ENCODE measurements at regions not wholly inside any gene's neighbourhood (a gene's known extent, or its start where the extent isn't known, plus 50 kb on each side); places are given as distances from the start of the nearest gene placed in this dataset.
"Not testable (repeated sequence)": the region's sequence is repeated elsewhere in the genome, so short reads cannot be mapped to it uniquely, and the experiment has no call there.

DNA sequence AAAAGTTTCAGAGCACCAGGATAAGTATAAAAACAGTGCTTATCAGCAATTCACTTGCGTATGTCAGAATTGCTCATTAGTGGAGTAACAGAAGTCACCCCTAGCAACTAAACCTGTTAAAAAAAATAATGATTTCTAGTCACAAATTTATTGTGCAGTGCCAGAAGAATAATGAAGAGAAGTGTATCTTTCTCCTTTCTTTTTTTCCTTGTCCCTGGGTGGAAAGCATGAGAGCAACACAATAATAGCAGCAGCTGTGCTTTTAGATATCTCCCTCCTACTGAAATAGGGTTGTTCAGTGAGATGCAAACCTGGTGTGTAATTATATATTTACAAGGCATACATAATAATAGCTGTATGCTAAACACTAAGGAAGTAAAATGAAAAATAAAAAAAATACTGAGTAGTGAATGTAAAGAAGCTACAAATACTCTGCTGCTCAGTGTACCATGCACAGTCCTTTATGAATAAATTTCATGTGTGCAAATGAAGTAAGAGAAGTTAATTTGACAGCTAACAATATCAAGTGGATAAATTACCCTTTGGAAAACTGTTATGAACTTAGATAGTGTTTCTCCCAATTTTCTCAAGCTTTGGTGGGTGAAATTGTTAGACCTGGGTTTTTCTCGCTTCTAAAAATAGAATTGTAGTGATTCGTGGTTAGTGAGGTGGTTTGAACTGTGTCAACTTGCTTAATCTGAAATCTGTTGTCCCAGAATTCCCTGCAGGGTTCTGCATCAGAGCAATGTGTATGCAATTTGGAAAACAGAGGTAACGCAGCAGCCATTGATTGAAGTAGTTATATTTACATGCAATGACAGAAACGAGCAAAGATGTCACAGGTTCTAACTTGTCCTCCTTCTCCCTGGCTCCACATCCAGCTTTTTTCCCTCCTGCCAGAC is 125.7 kb upstream of the NDST3 start:
- no peaks in the 10 kb centered on the region for H3K4me1 ChIP-seq (ENCODE audit: control insufficient read depth in 1 of 2, insufficient read depth in 2 of 2, low read length in 2 of 2)
- DNase-seq (no peak), ATAC-seq (ENCODE audit: low FRiP score) (no peak)
- H3K36me3 ChIP-seq (ENCODE audit: control insufficient read depth in 1 of 2, insufficient read depth in 2 of 2, low read length in 1 of 2) = no peaks in the 10 kb centered on the region
- no peaks in the 10 kb centered on the region for H3K9me3 ChIP-seq (ENCODE audit: control insufficient read depth, low read length)
- no peaks in the 10 kb centered on the region for H3K27me3 ChIP-seq (ENCODE audit: control insufficient read depth in 1 of 2, insufficient read depth in 2 of 2, low read length in 1 of 2)
- WGBS, 2 donors = 30 to 41% methylated on average over 5 of the region's 5 CpGs
- intact Hi-C loops (cut with DNase I) = no loop called here
- no peak overlapping the region for H3K4me3 ChIP-seq (ENCODE audit: low read length in 2 of 2)
- H3K27ac ChIP-seq (ENCODE audit: low read depth in 1 of 2, low read length in 2 of 2) = no peak overlapping the region

DNA sequence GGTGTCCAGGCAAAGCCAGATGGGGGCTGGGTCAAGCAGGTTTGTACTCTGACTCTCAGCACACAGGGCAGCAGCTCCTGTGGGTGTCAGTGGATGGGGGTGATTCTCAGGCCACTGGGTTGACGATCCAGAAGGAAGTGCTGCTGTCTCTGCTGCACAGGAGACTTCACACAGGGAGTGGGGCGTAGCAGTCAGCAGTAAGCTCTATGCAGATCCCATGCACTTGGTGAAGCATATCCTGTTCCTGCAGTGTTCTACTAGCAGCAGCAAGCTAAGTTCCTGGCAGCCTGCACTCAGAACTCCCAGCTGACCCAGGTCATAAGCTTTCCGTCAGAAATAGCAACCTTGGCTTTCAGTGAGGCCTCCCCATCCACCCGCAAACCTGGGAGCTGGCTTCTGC is 117.6 kb upstream of the NDST3 start:
- no peak overlapping the region for H3K27ac ChIP-seq (ENCODE audit: low read depth in 1 of 2, low read length in 2 of 2)
- no peaks in the 10 kb centered on the region for H3K9me3 ChIP-seq (ENCODE audit: control insufficient read depth, low read length)

GRCh38 chr4:117922311-117922710 is 112.0 kb upstream of the NDST3 start:
- intact Hi-C loops (cut with DNase I); H3K36me3 ChIP-seq (ENCODE audit: control insufficient read depth in 1 of 2, insufficient read depth in 2 of 2, low read length in 1 of 2); H3K9me3 ChIP-seq (ENCODE audit: control insufficient read depth, low read length); H3K4me1 ChIP-seq (ENCODE audit: control insufficient read depth in 1 of 2, insufficient read depth in 2 of 2, low read length in 2 of 2); H3K4me3 ChIP-seq (ENCODE audit: low read length in 2 of 2); H3K27ac ChIP-seq (ENCODE audit: low read depth in 1 of 2, low read length in 2 of 2); DNase-seq; H3K27me3 ChIP-seq (ENCODE audit: control insufficient read depth in 1 of 2, insufficient read depth in 2 of 2, low read length in 1 of 2); ATAC-seq (ENCODE audit: low FRiP score): not testable (repeated sequence)
- WGBS, 2 donors = 68 to 71% methylated on average over 7 to 9 of the region's 9 CpGs

More for the DNA sequence above, 117.6 kb upstream of the NDST3 start:
- Histone ChIP-seq H3K36me3 (ENCODE audit: control insufficient read depth in 1 of 2, insufficient read depth in 2 of 2, low read length in 1 of 2) (no peaks in the 10 kb centered on the region), H3K27me3 (ENCODE audit: control insufficient read depth in 1 of 2, insufficient read depth in 2 of 2, low read length in 1 of 2) (no peaks in the 10 kb centered on the region), H3K4me3 (ENCODE audit: low read length in 2 of 2) (no peak overlapping the region), H3K4me1 (ENCODE audit: control insufficient read depth in 1 of 2, insufficient read depth in 2 of 2, low read length in 2 of 2) (no peaks in the 10 kb centered on the region)
- ATAC-seq (ENCODE audit: low FRiP score) (no peak), DNase-seq (no peak)
- intact Hi-C loops (cut with DNase I) = no loop called here
- WGBS, 2 donors = 75 to 78% methylated on average over 4 of the region's 4 CpGs

DNA sequence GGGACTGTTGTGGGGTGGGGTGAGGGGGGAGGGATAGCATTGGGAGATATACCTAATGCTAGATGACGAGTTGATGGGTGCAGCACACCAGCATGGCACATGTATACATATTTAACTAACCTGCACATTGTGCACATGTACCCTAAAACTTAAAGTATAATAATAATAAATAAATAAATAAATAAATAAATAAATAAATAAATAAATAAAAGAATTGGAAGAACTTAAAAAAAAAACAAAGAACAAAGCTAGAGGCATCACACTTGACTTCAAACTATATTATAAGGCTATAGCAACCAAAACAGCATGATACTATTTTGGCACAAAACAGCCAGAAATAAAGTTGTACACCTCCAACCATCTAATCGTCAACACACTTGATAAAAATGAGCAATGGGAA is 106.5 kb upstream of the NDST3 start:
- H3K9me3 ChIP-seq (ENCODE audit: control insufficient read depth, low read length); H3K4me3 ChIP-seq (ENCODE audit: low read length in 2 of 2); DNase-seq; H3K27me3 ChIP-seq (ENCODE audit: control insufficient read depth in 1 of 2, insufficient read depth in 2 of 2, low read length in 1 of 2); H3K36me3 ChIP-seq (ENCODE audit: control insufficient read depth in 1 of 2, insufficient read depth in 2 of 2, low read length in 1 of 2); H3K27ac ChIP-seq (ENCODE audit: low read depth in 1 of 2, low read length in 2 of 2); intact Hi-C loops (cut with DNase I); ATAC-seq (ENCODE audit: low FRiP score); H3K4me1 ChIP-seq (ENCODE audit: control insufficient read depth in 1 of 2, insufficient read depth in 2 of 2, low read length in 2 of 2): not testable (repeated sequence)
- 83 to 95% methylated on average over 2 of the region's 2 CpGs for WGBS, 2 donors

DNA sequence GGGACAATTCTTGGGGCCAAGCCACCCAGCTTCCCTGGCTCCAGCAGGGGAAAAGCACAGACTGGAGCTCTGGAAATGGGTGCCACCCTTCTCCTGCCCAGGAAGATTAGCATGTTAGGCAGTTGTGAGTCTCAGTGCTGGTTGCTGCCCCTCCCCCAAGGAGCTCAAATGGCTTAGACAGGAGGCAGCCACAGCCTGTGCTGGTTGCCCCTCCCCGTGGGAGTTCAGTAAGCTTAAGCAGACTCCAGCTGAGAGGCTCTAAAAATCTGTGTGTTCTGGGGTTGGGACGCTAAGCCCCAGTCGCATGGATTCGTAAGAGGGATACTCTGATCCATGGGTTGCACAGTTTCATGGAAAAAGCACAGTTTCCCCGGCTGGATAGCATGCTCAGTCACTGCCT is 92.7 kb upstream of the NDST3 start:
- WGBS, 2 donors = 51 to 63% methylated on average over 5 of the region's 5 CpGs
- Histone ChIP-seq H3K9me3 (ENCODE audit: control insufficient read depth, low read length) (peaks cover 2% of the 10 kb centered on the region), H3K27me3 (ENCODE audit: control insufficient read depth in 1 of 2, insufficient read depth in 2 of 2, low read length in 1 of 2) (no peaks in the 10 kb centered on the region), H3K36me3 (ENCODE audit: control insufficient read depth in 1 of 2, insufficient read depth in 2 of 2, low read length in 1 of 2) (no peaks in the 10 kb centered on the region), H3K4me1 (ENCODE audit: control insufficient read depth in 1 of 2, insufficient read depth in 2 of 2, low read length in 2 of 2) (no peaks in the 10 kb centered on the region), H3K27ac (ENCODE audit: low read depth in 1 of 2, low read length in 2 of 2) (no peak overlapping the region), H3K4me3 (ENCODE audit: low read length in 2 of 2) (no peak overlapping the region)
- intact Hi-C loops (cut with DNase I) = no loop called here
- DNase-seq = no peak
- ATAC-seq (ENCODE audit: low FRiP score) = no peak

DNA sequence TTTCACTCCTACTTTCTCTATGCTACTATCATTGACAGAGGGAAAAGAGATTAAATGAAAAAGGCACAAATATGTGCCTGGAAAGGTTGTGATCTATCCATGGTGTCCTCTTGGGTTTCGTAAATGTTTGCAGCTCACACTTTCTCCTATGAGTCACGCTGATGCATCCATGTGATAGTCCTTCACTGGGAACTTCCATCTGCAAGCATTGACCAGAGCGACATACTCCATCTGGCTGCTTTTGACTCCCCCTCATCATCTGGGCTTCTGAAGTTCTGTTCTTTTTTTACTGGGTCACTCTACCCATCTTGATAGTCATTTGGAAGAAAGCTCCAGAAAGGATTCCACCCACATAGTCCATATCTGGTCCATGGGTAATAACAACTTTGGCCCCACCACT is 84.7 kb upstream of the NDST3 start:
- no peak overlapping the region for H3K4me3 ChIP-seq (ENCODE audit: low read length in 2 of 2)
- intact Hi-C loops (cut with DNase I) = no loop called here
- no peaks in the 10 kb centered on the region for H3K27me3 ChIP-seq (ENCODE audit: control insufficient read depth in 1 of 2, insufficient read depth in 2 of 2, low read length in 1 of 2)
- WGBS, 2 donors = 57 to 58% methylated on average over 3 of the region's 3 CpGs
- DNase-seq (no peak), ATAC-seq (ENCODE audit: low FRiP score) (no peak)
- H3K36me3 ChIP-seq (ENCODE audit: control insufficient read depth in 1 of 2, insufficient read depth in 2 of 2, low read length in 1 of 2) = no peaks in the 10 kb centered on the region
- no peaks in the 10 kb centered on the region for H3K4me1 ChIP-seq (ENCODE audit: control insufficient read depth in 1 of 2, insufficient read depth in 2 of 2, low read length in 2 of 2)
- no peak overlapping the region for H3K27ac ChIP-seq (ENCODE audit: low read depth in 1 of 2, low read length in 2 of 2)
- no peaks in the 10 kb centered on the region for H3K9me3 ChIP-seq (ENCODE audit: control insufficient read depth, low read length)

DNA sequence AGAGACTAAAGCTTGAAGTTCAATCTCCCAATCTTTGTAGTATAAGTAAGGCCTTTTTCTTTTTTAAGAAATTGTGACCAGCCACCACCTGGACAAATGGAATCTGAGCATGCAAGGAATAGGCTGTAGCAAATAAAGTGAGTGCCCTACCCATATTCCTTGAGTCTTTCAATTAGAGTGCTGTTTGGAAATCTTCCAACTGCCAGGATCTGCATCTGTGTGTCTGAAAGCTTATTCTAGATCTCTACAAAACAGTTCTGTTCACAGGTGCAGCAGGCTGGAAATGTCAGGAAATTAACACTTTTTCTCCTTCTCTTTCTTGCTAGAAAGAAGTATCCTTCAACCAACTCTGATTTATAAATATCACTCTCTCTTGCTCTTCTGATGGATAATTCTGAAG is 76.7 kb upstream of the NDST3 start:
- Histone ChIP-seq H3K27ac (ENCODE audit: low read depth in 1 of 2, low read length in 2 of 2) (no peak overlapping the region), H3K9me3 (ENCODE audit: control insufficient read depth, low read length) (no peaks in the 10 kb centered on the region), H3K36me3 (ENCODE audit: control insufficient read depth in 1 of 2, insufficient read depth in 2 of 2, low read length in 1 of 2) (no peaks in the 10 kb centered on the region), H3K27me3 (ENCODE audit: control insufficient read depth in 1 of 2, insufficient read depth in 2 of 2, low read length in 1 of 2) (no peaks in the 10 kb centered on the region), H3K4me1 (ENCODE audit: control insufficient read depth in 1 of 2, insufficient read depth in 2 of 2, low read length in 2 of 2) (no peaks in the 10 kb centered on the region), H3K4me3 (ENCODE audit: low read length in 2 of 2) (no peak overlapping the region)
- intact Hi-C loops (cut with DNase I) = no loop called here
- ATAC-seq (ENCODE audit: low FRiP score) = no peak
- no peak for DNase-seq

DNA sequence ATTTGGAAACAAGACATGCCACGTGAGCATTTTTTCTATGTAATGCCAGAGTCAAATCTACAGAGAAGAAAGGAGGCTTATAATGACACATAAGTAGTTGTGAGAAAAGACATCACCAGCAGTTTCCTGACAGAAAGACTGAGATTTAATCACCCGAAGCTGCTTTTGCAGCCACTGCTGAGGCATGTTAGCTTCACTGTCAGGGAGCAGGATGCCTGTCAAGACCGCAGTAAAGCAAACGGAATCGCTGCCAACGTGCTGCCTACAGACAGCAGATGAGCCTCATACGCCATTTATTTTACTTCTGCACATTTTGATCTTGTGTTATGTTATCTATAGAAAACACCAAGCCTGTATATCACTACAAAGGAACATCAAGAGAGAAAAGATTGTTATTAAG is 68.7 kb upstream of the NDST3 start:
- H3K27me3 ChIP-seq (ENCODE audit: control insufficient read depth in 1 of 2, insufficient read depth in 2 of 2, low read length in 1 of 2) = no peaks in the 10 kb centered on the region
- no peak overlapping the region for H3K4me3 ChIP-seq (ENCODE audit: low read length in 2 of 2)
- H3K4me1 ChIP-seq (ENCODE audit: control insufficient read depth in 1 of 2, insufficient read depth in 2 of 2, low read length in 2 of 2) = no peaks in the 10 kb centered on the region
- 6 to 14% methylated on average over 7 of the region's 7 CpGs for WGBS, 2 donors
- DNase-seq = no peak
- intact Hi-C loops (cut with DNase I) = no loop called here
- no peaks in the 10 kb centered on the region for H3K9me3 ChIP-seq (ENCODE audit: control insufficient read depth, low read length)
- no peaks in the 10 kb centered on the region for H3K36me3 ChIP-seq (ENCODE audit: control insufficient read depth in 1 of 2, insufficient read depth in 2 of 2, low read length in 1 of 2)
- no peak overlapping the region for H3K27ac ChIP-seq (ENCODE audit: low read depth in 1 of 2, low read length in 2 of 2)
- no peak for ATAC-seq (ENCODE audit: low FRiP score)

- no peaks in the 10 kb centered on the region for H3K4me1 ChIP-seq (ENCODE audit: control insufficient read depth in 1 of 2, insufficient read depth in 2 of 2, low read length in 2 of 2)
- WGBS, 2 donors = 79% methylated on average over 2 of the region's 2 CpGs
- no peaks in the 10 kb centered on the region for H3K27me3 ChIP-seq (ENCODE audit: control insufficient read depth in 1 of 2, insufficient read depth in 2 of 2, low read length in 1 of 2)
- H3K27ac ChIP-seq (ENCODE audit: low read depth in 1 of 2, low read length in 2 of 2) = no peak overlapping the region
- ATAC-seq (ENCODE audit: low FRiP score) (no peak), DNase-seq (no peak)
- H3K9me3 ChIP-seq (ENCODE audit: control insufficient read depth, low read length) = no peaks in the 10 kb centered on the region
- intact Hi-C loops (cut with DNase I) = no loop called here
- H3K4me3 ChIP-seq (ENCODE audit: low read length in 2 of 2) = no peak overlapping the region
- no peaks in the 10 kb centered on the region for H3K36me3 ChIP-seq (ENCODE audit: control insufficient read depth in 1 of 2, insufficient read depth in 2 of 2, low read length in 1 of 2)
Measured at GRCh38 chr4:117968606-117969005, 65.7 kb upstream of the NDST3 start.
